ENCODE measurements at regions not wholly inside any gene's neighbourhood (a gene's known extent, or its start where the extent isn't known, plus 50 kb on each side); places are given as distances from the start of the nearest gene placed in this dataset.

DNA sequence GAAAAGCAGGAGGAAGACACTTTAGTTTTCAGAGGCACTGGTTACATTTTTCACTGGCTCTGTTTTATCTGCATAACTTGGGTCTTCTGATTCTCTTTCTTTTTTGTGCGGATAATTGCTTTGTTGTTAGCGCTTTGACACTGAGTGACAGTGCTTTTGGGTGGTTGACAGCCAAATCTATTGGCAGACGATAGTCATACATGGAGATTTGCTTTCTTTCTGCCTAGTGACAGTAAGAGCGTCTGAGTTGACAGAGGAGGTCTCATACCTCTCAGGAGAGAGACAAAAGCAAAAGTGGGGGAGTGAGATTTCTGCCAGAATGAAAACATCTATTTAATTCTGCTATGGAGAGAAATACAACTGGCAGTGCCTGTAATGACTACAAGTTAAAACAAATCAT is 2278.0 kb upstream of the WWC1 start:
- H3K36me3 ChIP-seq (replicated peaks in 1 of 2; ENCODE audit: insufficient read depth in 1 of 2, low read depth in 2 of 2): no peaks in the 10 kb centered on the region
- ATAC-seq (no peak), DNase-seq (no peak)
- TF ChIP-seq POLR2A (IDR thresholded peaks at IDR 0.05): no peak
- TF ChIP-seq CTCF (IDR thresholded peaks at IDR 0.05): no peak
- H3K4me1 ChIP-seq: no peaks in the 10 kb centered on the region
- H3K4me3 ChIP-seq: no peak overlapping the region
- 76 to 80% methylated on average over 4 of the region's 4 CpGs for WGBS, 2 donors
- no peaks in the 10 kb centered on the region for H3K27me3 ChIP-seq
- intact Hi-C loops (cut with DNase I): no loop called here
- H3K9me3 ChIP-seq: no peaks in the 10 kb centered on the region
- no peak overlapping the region for H3K27ac ChIP-seq

GRCh38 chr5:166014256-166014655 is 2277.2 kb upstream of the WWC1 start:
- H3K36me3 ChIP-seq (replicated peaks in 1 of 2; ENCODE audit: insufficient read depth in 1 of 2, low read depth in 2 of 2): no peaks in the 10 kb centered on the region
- intact Hi-C loops (cut with DNase I): no loop called here
- H3K4me1 ChIP-seq: no peaks in the 10 kb centered on the region
- no peak for TF ChIP-seq CTCF (IDR thresholded peaks at IDR 0.05)
- TF ChIP-seq POLR2A (IDR thresholded peaks at IDR 0.05): no peak
- 54 to 58% methylated on average over 2 of the region's 2 CpGs for WGBS, 2 donors
- no peak overlapping the region for H3K27ac ChIP-seq
- DNase-seq (no peak), ATAC-seq (no peak)
- no peak overlapping the region for H3K4me3 ChIP-seq
- H3K27me3 ChIP-seq: no peaks in the 10 kb centered on the region
- no peaks in the 10 kb centered on the region for H3K9me3 ChIP-seq

- Histone ChIP-seq H3K27me3 (no peaks in the 10 kb centered on the region), H3K27ac (no peak overlapping the region), H3K4me3 (no peak overlapping the region), H3K4me1 (no peaks in the 10 kb centered on the region), H3K9me3 (no peaks in the 10 kb centered on the region), H3K36me3 (replicated peaks in 1 of 2; ENCODE audit: insufficient read depth in 1 of 2, low read depth in 2 of 2) (no peaks in the 10 kb centered on the region)
- intact Hi-C loops (cut with DNase I): no loop called here
- WGBS, 2 donors: 71 to 81% methylated on average over 1 of the region's 1 CpG
- TF ChIP-seq POLR2A (IDR thresholded peaks at IDR 0.05) (no peak), CTCF (IDR thresholded peaks at IDR 0.05) (no peak)
- ATAC-seq (no peak), DNase-seq (no peak)
These were observed 2272.7 kb upstream of the WWC1 start for GRCh38 chr5:166018716-166019115.

GRCh38 chr5:166022065-166022464 is 2269.4 kb upstream of the WWC1 start:
- no peak overlapping the region for H3K27ac ChIP-seq
- no peak for TF ChIP-seq POLR2A (IDR thresholded peaks at IDR 0.05)
- TF ChIP-seq CTCF (IDR thresholded peaks at IDR 0.05): no peak
- intact Hi-C loops (cut with DNase I): no loop called here
- no peaks in the 10 kb centered on the region for H3K9me3 ChIP-seq
- H3K4me3 ChIP-seq: no peak overlapping the region
- H3K36me3 ChIP-seq (replicated peaks in 1 of 2; ENCODE audit: insufficient read depth in 1 of 2, low read depth in 2 of 2): no peaks in the 10 kb centered on the region
- ATAC-seq (no peak), DNase-seq (no peak)
- H3K27me3 ChIP-seq: no peaks in the 10 kb centered on the region
- H3K4me1 ChIP-seq: no peaks in the 10 kb centered on the region

DNA sequence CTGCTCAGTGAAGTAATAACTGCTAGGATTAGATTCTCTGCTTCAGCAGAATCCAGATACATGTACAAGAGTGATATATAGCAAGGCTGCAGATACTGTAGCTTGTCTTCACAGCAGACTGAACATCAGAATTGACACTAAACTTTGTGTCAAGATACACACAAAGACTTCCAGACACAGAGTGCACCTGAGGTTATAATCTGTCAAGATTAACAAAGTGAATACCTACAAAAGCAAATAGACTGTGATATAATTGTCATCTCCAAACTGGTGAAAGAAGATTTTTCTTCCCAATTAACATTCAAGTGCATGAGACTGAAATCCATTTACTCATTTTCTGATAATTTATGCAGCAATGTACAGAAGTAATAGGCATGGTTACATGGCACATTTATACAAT is 2266.5 kb upstream of the WWC1 start:
- no peak for DNase-seq
- no peaks in the 10 kb centered on the region for H3K27me3 ChIP-seq
- H3K9me3 ChIP-seq: no peaks in the 10 kb centered on the region
- TF ChIP-seq POLR2A (IDR thresholded peaks at IDR 0.05) (no peak), CTCF (IDR thresholded peaks at IDR 0.05) (no peak)
- no peak overlapping the region for H3K27ac ChIP-seq
- H3K36me3 ChIP-seq (replicated peaks in 1 of 2; ENCODE audit: insufficient read depth in 1 of 2, low read depth in 2 of 2): no peaks in the 10 kb centered on the region
- no peak overlapping the region for H3K4me3 ChIP-seq
- ATAC-seq: no peak
- intact Hi-C loops (cut with DNase I): no loop called here
- H3K4me1 ChIP-seq: no peaks in the 10 kb centered on the region
